SJCRH30 (cell line): ENCODE measurements at regions not wholly inside any gene's neighbourhood (a gene's known extent, or its start where the extent isn't known, plus 50 kb on each side); places are given as distances from the start of the nearest gene placed in this dataset.
A peak's percentile ranks its signal among the peaks of the same experiment; 100 is the strongest.
"Not testable (repeated sequence)": the region's sequence is repeated elsewhere in the genome, so short reads cannot be mapped to it uniquely, and the experiment has no call there.

Experiments used
- DNase-seq, 2 experiments: peaks; one replicate each; pipeline ENCODE4 v3.0.0-alpha.2; 2015 to 2020
- H3K27ac ChIP-seq: fragments of 250-450 bp; sonication (Bioruptor Pico); 2 replicates; pipeline ENCODE4 v1.5.1; 2020; ENCODE audit warnings: mild to moderate bottlenecking, moderate library complexity
- H3K27me3 ChIP-seq: fragments of 250-450 bp; sonication (Bioruptor Pico); 2 replicates; pipeline ENCODE4 v1.5.1; 2020; ENCODE audit warnings: mild to moderate bottlenecking, moderate library complexity
- H3K36me3 ChIP-seq: fragments of 250-450 bp; sonication (Bioruptor Pico); 2 replicates; pipeline ENCODE4 v1.5.1; 2020; ENCODE audit warnings: mild to moderate bottlenecking, moderate library complexity
- H3K4me1 ChIP-seq: fragments of 250-450 bp; sonication (Bioruptor Pico); 2 replicates; pipeline ENCODE4 v1.5.1; 2020; ENCODE audit warnings: mild to moderate bottlenecking, moderate library complexity
- H3K4me3 ChIP-seq: fragments of 250-450 bp; sonication (Bioruptor Pico); 2 replicates; pipeline ENCODE4 v1.5.1; 2020; ENCODE audit warnings: mild to moderate bottlenecking, moderate library complexity
- H3K9me3 ChIP-seq: fragments of 250-450 bp; sonication (Bioruptor Pico); replicated peaks from 2 replicates; pipeline ENCODE4 v1.5.1; 2020; ENCODE audit warnings: mild to moderate bottlenecking, moderate library complexity

DNA sequence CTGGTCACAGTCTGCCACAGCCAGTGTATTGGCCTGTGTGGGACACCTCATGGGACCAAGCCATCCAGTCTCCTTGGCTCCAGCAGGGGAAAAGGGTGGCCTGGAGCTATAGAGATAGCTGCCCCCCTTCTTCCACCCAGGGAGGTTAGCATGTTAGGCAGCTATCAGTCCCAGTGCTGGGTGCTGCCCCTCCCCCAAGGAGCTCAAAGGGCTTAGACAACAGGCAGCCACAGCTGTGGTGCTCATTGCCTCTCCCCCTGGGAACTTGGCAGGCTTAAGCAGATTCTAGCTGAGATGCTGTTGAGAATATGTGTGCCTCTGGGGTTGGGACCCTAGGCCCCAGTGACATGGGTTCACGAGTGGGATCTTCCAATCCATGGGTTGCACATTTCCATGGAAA is 226.0 kb upstream of the PTGER4 start:
- no peak overlapping the region for H3K4me3 ChIP-seq
- H3K4me1 ChIP-seq, result peaks cover 11% of the 10 kb centered on the region
- no peaks in the 10 kb centered on the region for H3K27me3 ChIP-seq
- DNase-seq, result peak; percentile 84 to 90
- H3K9me3 ChIP-seq, result peaks cover 3% of the 10 kb centered on the region; the same call in 1 of the 2 replicates
- no peaks in the 10 kb centered on the region for H3K36me3 ChIP-seq
- no peak overlapping the region for H3K27ac ChIP-seq

DNA sequence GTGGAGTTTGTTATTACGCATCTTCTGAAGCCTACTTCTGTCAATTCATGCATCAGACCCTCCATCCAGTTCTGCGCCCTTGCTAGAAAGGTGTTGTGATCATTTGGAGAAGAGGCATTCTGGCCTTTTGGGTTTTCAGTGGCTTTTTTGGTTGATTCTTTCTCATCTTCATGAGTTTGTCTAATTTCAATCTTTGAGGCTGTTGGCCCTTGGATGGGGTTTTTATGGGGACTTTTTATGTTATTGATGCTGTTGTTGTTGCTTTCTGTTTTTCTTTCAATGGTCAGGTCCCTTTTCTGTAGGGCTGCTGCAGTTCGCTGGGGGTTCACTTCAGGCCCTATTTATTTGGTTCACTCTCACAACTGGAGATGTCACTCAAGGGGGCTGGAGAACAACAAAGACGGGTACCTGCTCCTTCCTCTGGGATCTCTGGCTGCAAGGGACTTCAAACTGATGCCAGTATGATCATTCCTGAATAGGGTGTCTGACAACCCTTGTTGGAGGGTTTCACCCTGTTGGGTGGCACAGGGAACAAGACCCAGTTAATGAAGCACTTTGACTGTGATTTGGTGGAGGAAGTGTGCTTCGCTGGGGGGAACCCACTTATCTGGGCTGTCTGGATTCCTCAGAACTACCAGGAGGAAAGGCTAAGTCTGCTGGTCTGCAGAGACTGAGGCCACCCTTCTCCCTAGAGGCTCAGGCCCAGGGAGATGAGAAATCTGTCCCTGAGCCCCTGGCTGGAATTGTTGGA is 226.7 kb upstream of the PTGER4 start:
- no peak for DNase-seq
- Histone ChIP-seq H3K27me3 (no peaks in the 10 kb centered on the region), H3K4me1 (peaks cover 11% of the 10 kb centered on the region), H3K9me3 (peaks cover 3% of the 10 kb centered on the region; the same call in 1 of the 2 replicates), H3K27ac (no peak overlapping the region), H3K4me3 (no peak overlapping the region), H3K36me3 (no peaks in the 10 kb centered on the region)

- DNase-seq, result no peak
Observed at GRCh38 chr5:40447438-40447837, 232.3 kb upstream of the PTGER4 start.

GRCh38 chr5:40446910-40447309 is 232.8 kb upstream of the PTGER4 start:
- 0 out of 2 replicates have a peak, but pooled peaks cover 7% of the 10 kb centered on the region for H3K4me1 ChIP-seq
- H3K9me3 ChIP-seq, result peaks cover 6% of the 10 kb centered on the region; the same call in 1 of the 2 replicates
- no peaks in the 10 kb centered on the region for H3K36me3 ChIP-seq
- DNase-seq, result peak; percentile 29 to 45
- H3K4me3 ChIP-seq, result no peak overlapping the region
- H3K27me3 ChIP-seq, result no peaks in the 10 kb centered on the region
- H3K27ac ChIP-seq, result no peak overlapping the region

More at GRCh38 chr5:40447438-40447837, 232.3 kb upstream of the PTGER4 start:
- Histone ChIP-seq H3K4me3 (no peak overlapping the region), H3K27me3 (no peaks in the 10 kb centered on the region), H3K9me3 (peaks cover 6% of the 10 kb centered on the region; the same call in 1 of the 2 replicates), H3K27ac (no peak overlapping the region), H3K36me3 (no peaks in the 10 kb centered on the region), H3K4me1 (0 out of 2 replicates have a peak, but pooled peaks cover 7% of the 10 kb centered on the region)

DNA sequence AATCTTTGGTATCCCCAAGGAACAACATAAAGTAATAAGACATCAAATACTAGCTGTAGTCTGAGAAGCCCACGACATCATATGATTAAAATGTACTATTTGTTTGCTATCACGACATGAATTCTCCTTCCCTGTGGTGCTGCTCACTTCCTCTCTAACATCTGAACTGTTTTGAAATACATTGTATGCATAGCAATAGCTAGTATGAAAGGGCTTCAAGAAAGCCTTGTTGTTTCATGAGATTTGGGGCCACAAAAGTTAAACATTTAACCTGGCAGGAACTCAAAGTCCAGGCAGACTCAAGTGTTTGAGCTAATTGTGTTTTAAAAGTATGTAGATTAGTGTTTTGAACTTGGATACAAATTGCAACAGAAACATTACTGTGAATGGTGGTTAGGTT is 237.4 kb upstream of the PTGER4 start:
- 0 out of 2 replicates have a peak, but pooled peaks cover 10% of the 10 kb centered on the region for H3K4me1 ChIP-seq
- H3K4me3 ChIP-seq, result no peak overlapping the region
- H3K9me3 ChIP-seq, result peaks cover 6% of the 10 kb centered on the region; the same call in 1 of the 2 replicates
- no peaks in the 10 kb centered on the region for H3K36me3 ChIP-seq
- H3K27me3 ChIP-seq, result no peaks in the 10 kb centered on the region
- DNase-seq, result no peak
- H3K27ac ChIP-seq, result no peak overlapping the region

DNA sequence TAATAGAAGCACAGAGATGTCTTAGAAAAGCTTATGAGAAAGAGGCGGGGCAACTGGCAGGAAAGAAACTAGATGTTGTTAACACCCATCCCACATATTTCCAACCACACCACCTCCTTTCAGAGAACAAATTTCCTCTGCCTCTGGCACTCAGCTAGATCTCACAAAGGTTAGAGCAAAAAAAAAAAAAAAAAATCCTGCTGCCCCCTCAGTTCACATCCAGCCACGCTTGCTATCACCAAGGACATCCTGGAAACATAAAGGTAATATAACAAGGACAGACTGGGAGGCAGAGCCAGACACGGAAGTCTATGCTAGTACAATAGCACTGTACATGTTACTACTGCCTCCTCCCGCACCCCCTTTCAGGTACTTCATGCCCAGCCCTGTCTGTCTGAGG is 238.0 kb upstream of the PTGER4 start:
- no peak for DNase-seq
- Histone ChIP-seq H3K36me3 (no peaks in the 10 kb centered on the region), H3K4me1 (0 out of 2 replicates have a peak, but pooled peaks cover 4% of the 10 kb centered on the region), H3K27ac (no peak overlapping the region), H3K4me3 (no peak overlapping the region), H3K27me3 (no peaks in the 10 kb centered on the region), H3K9me3 (peaks cover 6% of the 10 kb centered on the region; the same call in 1 of the 2 replicates)

DNA sequence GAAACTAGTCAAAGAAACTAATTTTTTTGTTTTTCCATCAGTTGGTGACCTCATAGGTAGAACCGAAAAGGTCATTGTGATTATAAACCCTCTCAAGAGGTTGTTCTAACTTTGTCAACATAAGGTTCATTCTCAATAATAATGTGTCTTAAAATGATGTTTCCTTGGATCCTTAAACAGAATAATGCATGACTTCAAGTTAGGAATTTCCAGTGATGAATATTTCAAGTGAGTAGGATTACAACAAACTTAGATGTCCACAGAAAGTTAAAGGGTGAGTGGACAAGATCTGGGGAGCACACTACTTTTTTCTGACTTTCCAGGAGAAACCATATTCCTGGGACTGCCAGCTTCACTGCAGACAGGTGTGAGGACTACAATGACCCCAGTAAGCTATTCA is 239.0 kb upstream of the PTGER4 start:
- Histone ChIP-seq H3K4me3 (no peak overlapping the region), H3K27me3 (no peaks in the 10 kb centered on the region), H3K27ac (no peak overlapping the region), H3K9me3 (peaks cover 6% of the 10 kb centered on the region; the same call in 1 of the 2 replicates), H3K4me1 (0 out of 2 replicates have a peak, but pooled peaks cover 4% of the 10 kb centered on the region), H3K36me3 (no peaks in the 10 kb centered on the region)
- no peak for DNase-seq

GRCh38 chr5:40439103-40439502 is 240.6 kb upstream of the PTGER4 start:
- not testable (repeated sequence) for H3K36me3 ChIP-seq, H3K27ac ChIP-seq, H3K27me3 ChIP-seq, H3K4me1 ChIP-seq, H3K4me3 ChIP-seq, H3K9me3 ChIP-seq
- DNase-seq, result peak in 1 of 2 experiments; percentile 46

- not testable (repeated sequence) for H3K27ac ChIP-seq, H3K4me1 ChIP-seq, DNase-seq
Observed at GRCh38 chr5:40438646-40439045, 241.1 kb upstream of the PTGER4 start.

DNA sequence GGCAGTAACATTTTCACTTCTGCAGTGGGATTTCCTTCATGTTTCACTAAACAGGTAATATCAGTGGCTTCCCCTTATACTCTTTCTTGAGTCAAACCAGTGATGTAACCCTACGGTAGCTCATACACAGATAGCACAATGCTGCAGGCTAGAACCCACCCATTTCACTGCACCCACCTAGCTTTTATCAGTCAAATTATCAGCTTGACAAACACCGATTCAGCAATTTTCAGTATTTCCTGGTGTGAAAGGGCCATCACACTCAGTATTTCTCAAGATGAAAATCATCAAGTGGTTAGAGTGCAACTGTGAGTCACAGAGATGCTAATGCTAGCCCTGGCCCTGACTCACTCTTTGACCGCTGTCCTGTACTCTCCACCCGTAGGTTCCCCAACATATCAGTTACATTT is 242.3 kb upstream of the PTGER4 start:
- no peak overlapping the region for H3K4me3 ChIP-seq
- no peak overlapping the region for H3K27ac ChIP-seq
- no peaks in the 10 kb centered on the region for H3K27me3 ChIP-seq
- H3K4me1 ChIP-seq, result 0 out of 2 replicates have a peak, but pooled peaks cover 4% of the 10 kb centered on the region
- peaks cover 2% of the 10 kb centered on the region; the same call in 1 of the 2 replicates for H3K9me3 ChIP-seq
- peak; percentile 17 to 36 for DNase-seq
- no peaks in the 10 kb centered on the region for H3K36me3 ChIP-seq

More at GRCh38 chr5:40438646-40439045, 241.1 kb upstream of the PTGER4 start:
- H3K9me3 ChIP-seq, H3K36me3 ChIP-seq, H3K4me3 ChIP-seq, H3K27me3 ChIP-seq: not testable (repeated sequence)

GRCh38 chr5:40436535-40437237 is 243.0 kb upstream of the PTGER4 start:
- Histone ChIP-seq H3K36me3 (no peaks in the 10 kb centered on the region), H3K27me3 (no peaks in the 10 kb centered on the region), H3K4me1 (peaks cover 10% of the 10 kb centered on the region), H3K27ac (no peak overlapping the region), H3K4me3 (no peak overlapping the region), H3K9me3 (no peaks in the 10 kb centered on the region)
- no peak for DNase-seq

GRCh38 chr5:40435706-40436105 is 244.0 kb upstream of the PTGER4 start:
- peaks cover 19% of the 10 kb centered on the region for H3K4me1 ChIP-seq
- not testable (repeated sequence) for H3K27ac ChIP-seq, H3K4me3 ChIP-seq, DNase-seq, H3K27me3 ChIP-seq, H3K36me3 ChIP-seq, H3K9me3 ChIP-seq

DNA sequence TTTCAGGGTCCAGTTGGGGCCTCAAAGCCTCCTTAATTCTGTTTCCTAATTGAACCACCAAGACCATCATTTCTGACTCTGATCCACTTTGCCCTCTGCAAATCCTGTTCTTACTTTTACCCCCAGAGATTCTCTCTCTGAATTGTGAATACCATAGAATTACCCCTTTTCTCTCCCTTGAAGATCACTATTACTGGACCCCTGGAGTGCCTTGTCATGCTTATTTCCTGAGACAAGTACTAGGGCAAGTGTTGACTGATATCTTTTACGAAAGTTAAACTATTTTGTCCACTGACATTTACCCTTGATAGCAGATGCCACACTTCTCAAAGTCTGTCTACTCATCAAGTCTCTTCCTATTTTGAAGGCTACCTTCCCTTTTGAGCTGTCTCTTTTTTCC is 246.9 kb upstream of the PTGER4 start:
- Histone ChIP-seq H3K9me3 (no peaks in the 10 kb centered on the region), H3K4me3 (no peak overlapping the region), H3K36me3 (no peaks in the 10 kb centered on the region), H3K4me1 (peaks cover 47% of the 10 kb centered on the region), H3K27me3 (no peaks in the 10 kb centered on the region), H3K27ac (no peak overlapping the region)
- no peak for DNase-seq

- Histone ChIP-seq H3K9me3 (no peaks in the 10 kb centered on the region), H3K36me3 (no peaks in the 10 kb centered on the region), H3K27me3 (no peaks in the 10 kb centered on the region), H3K27ac (no peak overlapping the region), H3K4me3 (no peak overlapping the region), H3K4me1 (peaks cover 47% of the 10 kb centered on the region)
- DNase-seq, result no peak
Observed at GRCh38 chr5:40431734-40432133, 248.0 kb upstream of the PTGER4 start.

DNA sequence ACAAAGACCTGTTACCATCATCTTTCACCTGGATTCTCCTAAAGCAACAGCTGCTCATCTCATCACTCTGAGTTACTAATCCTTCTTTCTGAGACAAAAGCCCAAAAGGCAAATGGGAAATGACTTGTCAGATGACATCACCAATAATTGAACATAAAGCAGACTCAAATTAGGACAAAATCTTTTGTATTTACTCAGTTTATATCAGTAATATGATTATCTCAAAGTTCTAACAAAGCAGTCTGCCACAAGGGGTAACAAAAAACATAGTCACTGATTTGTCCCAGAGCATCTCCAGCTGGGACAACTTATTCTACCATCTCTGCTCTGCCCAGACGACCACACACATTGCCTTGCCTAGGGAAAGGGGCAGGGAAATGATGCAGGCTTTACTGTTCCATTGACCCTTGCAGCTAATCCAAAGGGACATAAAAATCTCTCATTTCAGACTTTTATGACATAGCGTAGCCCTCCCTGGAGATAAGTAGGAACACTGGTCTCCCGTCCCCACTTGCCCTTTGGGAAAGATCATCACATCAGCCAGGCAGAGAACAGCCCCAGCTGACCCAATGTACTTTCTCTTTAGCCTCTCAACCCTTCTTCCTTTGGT is 249.5 kb upstream of the PTGER4 start:
- H3K27me3 ChIP-seq, result no peaks in the 10 kb centered on the region
- peak; percentile 87 to 95 for DNase-seq
- no peaks in the 10 kb centered on the region for H3K36me3 ChIP-seq
- peak overlapping the region; percentile 90 for H3K27ac ChIP-seq
- H3K4me1 ChIP-seq, result peaks cover 47% of the 10 kb centered on the region
- no peaks in the 10 kb centered on the region; the same call in 1 of the 2 replicates for H3K9me3 ChIP-seq
- H3K4me3 ChIP-seq, result no peak overlapping the region
